ENCODE measurements at regions not wholly inside any gene's neighbourhood (a gene's known extent, or its start where the extent isn't known, plus 50 kb on each side); places are given as distances from the start of the nearest gene placed in this dataset.
A peak's percentile ranks its signal among the peaks of the same experiment; 100 is the strongest.

- no peaks in the 10 kb centered on the region for H4K20me1 ChIP-seq (ENCODE audit: insufficient read depth, low read length)
- H3K4me1 ChIP-seq (ENCODE audit: low read length): peaks cover 6% of the 10 kb centered on the region; the same call in 1 of the 2 replicates
- H2AFZ ChIP-seq (ENCODE audit: low read depth, low read length): peak overlapping the region; percentile 18; the same call in 1 of the 2 replicates
- TF ChIP-seq CTCF (IDR thresholded peaks at IDR 0.05; ENCODE audit: low read depth, low read length) (no peak), EZH2phosphoT487 (IDR thresholded peaks at IDR 0.05; ENCODE audit: low read depth) (no peak)
- H3K9me3 ChIP-seq (ENCODE audit: insufficient read depth, low read length): no peaks in the 10 kb centered on the region
- H3K9ac ChIP-seq (ENCODE audit: low read length): no peak overlapping the region
- no peak overlapping the region for H3K4me3 ChIP-seq (ENCODE audit: low read length)
- H3K36me3 ChIP-seq (replicated peaks; ENCODE audit: low read depth, low read length): no peaks in the 10 kb centered on the region
- H3K27me3 ChIP-seq (ENCODE audit: low read depth, low read length): no peaks in the 10 kb centered on the region
- H3K27ac ChIP-seq (ENCODE audit: low read length): no peak overlapping the region
- H3K79me2 ChIP-seq (ENCODE audit: low read length): no peaks in the 10 kb centered on the region
- H3K4me2 ChIP-seq (ENCODE audit: low read length): no peak overlapping the region
Measured at GRCh38 chr6:67971812-67972211, 663.3 kb upstream of the ADGRB3 start.

- peak overlapping the region; percentile 41; the same call in 1 of the 2 replicates for H2AFZ ChIP-seq (ENCODE audit: low read depth, low read length)
- H4K20me1 ChIP-seq (ENCODE audit: insufficient read depth, low read length): no peaks in the 10 kb centered on the region
- H3K9ac ChIP-seq (ENCODE audit: low read length): no peak overlapping the region
- H3K4me1 ChIP-seq (ENCODE audit: low read length): no peaks in the 10 kb centered on the region
- no peaks in the 10 kb centered on the region for H3K9me3 ChIP-seq (ENCODE audit: insufficient read depth, low read length)
- no peak overlapping the region for H3K27ac ChIP-seq (ENCODE audit: low read length)
- no peak overlapping the region for H3K4me3 ChIP-seq (ENCODE audit: low read length)
- H3K27me3 ChIP-seq (ENCODE audit: low read depth, low read length): no peaks in the 10 kb centered on the region
- no peaks in the 10 kb centered on the region for H3K36me3 ChIP-seq (replicated peaks; ENCODE audit: low read depth, low read length)
- H3K79me2 ChIP-seq (ENCODE audit: low read length): no peaks in the 10 kb centered on the region
- TF ChIP-seq EZH2phosphoT487 (IDR thresholded peaks at IDR 0.05; ENCODE audit: low read depth) (no peak), CTCF (IDR thresholded peaks at IDR 0.05; ENCODE audit: low read depth, low read length) (no peak)
- no peak overlapping the region for H3K4me2 ChIP-seq (ENCODE audit: low read length)
Measured at GRCh38 chr6:67966830-67967229, 668.3 kb upstream of the ADGRB3 start.

- H3K9me3 ChIP-seq (ENCODE audit: insufficient read depth, low read length): peaks cover 20% of the 10 kb centered on the region; the same call in 1 of the 2 replicates
- no peak overlapping the region for H2AFZ ChIP-seq (ENCODE audit: low read depth, low read length)
- no peak overlapping the region for H3K4me3 ChIP-seq (ENCODE audit: low read length)
- TF ChIP-seq CTCF (IDR thresholded peaks at IDR 0.05; ENCODE audit: low read depth, low read length) (no peak), EZH2phosphoT487 (IDR thresholded peaks at IDR 0.05; ENCODE audit: low read depth) (no peak)
- no peak overlapping the region for H3K4me2 ChIP-seq (ENCODE audit: low read length)
- no peaks in the 10 kb centered on the region for H3K27me3 ChIP-seq (ENCODE audit: low read depth, low read length)
- H3K27ac ChIP-seq (ENCODE audit: low read length): no peak overlapping the region
- no peak overlapping the region for H3K9ac ChIP-seq (ENCODE audit: low read length)
- peaks cover 4% of the 10 kb centered on the region for H3K36me3 ChIP-seq (replicated peaks; ENCODE audit: low read depth, low read length)
- no peaks in the 10 kb centered on the region for H4K20me1 ChIP-seq (ENCODE audit: insufficient read depth, low read length)
- no peaks in the 10 kb centered on the region for H3K79me2 ChIP-seq (ENCODE audit: low read length)
- no peaks in the 10 kb centered on the region for H3K4me1 ChIP-seq (ENCODE audit: low read length)
Measured at GRCh38 chr6:67956352-67956751, 678.7 kb upstream of the ADGRB3 start.

GRCh38 chr6:67952948-67953347, 682.1 kb upstream of the ADGRB3 start:
- Histone ChIP-seq H3K9me3 (ENCODE audit: insufficient read depth, low read length) (peaks cover 20% of the 10 kb centered on the region; the same call in 1 of the 2 replicates), H4K20me1 (ENCODE audit: insufficient read depth, low read length) (no peaks in the 10 kb centered on the region), H3K4me3 (ENCODE audit: low read length) (no peak overlapping the region), H3K4me2 (ENCODE audit: low read length) (no peak overlapping the region), H2AFZ (ENCODE audit: low read depth, low read length) (no peak overlapping the region), H3K27ac (ENCODE audit: low read length) (no peak overlapping the region), H3K79me2 (ENCODE audit: low read length) (no peaks in the 10 kb centered on the region), H3K4me1 (ENCODE audit: low read length) (no peaks in the 10 kb centered on the region), H3K27me3 (ENCODE audit: low read depth, low read length) (no peaks in the 10 kb centered on the region), H3K36me3 (replicated peaks; ENCODE audit: low read depth, low read length) (peaks cover 4% of the 10 kb centered on the region), H3K9ac (ENCODE audit: low read length) (no peak overlapping the region)
- TF ChIP-seq EZH2phosphoT487 (IDR thresholded peaks at IDR 0.05; ENCODE audit: low read depth): no peak
- no peak for TF ChIP-seq CTCF (IDR thresholded peaks at IDR 0.05; ENCODE audit: low read depth, low read length)
